Thyroid gland (tissue), 4 donors: ENCODE measurements at regions not wholly inside any gene's neighbourhood (a gene's known extent, or its start where the extent isn't known, plus 50 kb on each side); places are given as distances from the start of the nearest gene placed in this dataset.
"Not testable (repeated sequence)": the region's sequence is repeated elsewhere in the genome, so short reads cannot be mapped to it uniquely, and the experiment has no call there.

Experiments used
- POLR2A ChIP-seq, 2 donors: fragments of 450-650 bp; IDR thresholded peaks; one replicate each; pipeline ENCODE4 v1.6.1; 2017; ENCODE audit warnings: antibody characterized with exemption in 2 of 2, mild to moderate bottlenecking in 2 of 2, moderate library complexity in 1 of 2
- TF ChIP-seq, protein P1 (sequence below), 6 experiments: fragments of 200-600 bp in 3 of 6; fragments of 450-650 bp in 3 of 6; sonication (generic) in 3 of 6; IDR thresholded peaks; one replicate each; pipeline ENCODE4 v1.5.1; 2016 to 2019; ENCODE audit warnings: antibody characterized with exemption in 6 of 6, mild to moderate bottlenecking in 2 of 6, inconsistent platforms in 1 of 6, moderate library complexity in 1 of 6

DNA sequence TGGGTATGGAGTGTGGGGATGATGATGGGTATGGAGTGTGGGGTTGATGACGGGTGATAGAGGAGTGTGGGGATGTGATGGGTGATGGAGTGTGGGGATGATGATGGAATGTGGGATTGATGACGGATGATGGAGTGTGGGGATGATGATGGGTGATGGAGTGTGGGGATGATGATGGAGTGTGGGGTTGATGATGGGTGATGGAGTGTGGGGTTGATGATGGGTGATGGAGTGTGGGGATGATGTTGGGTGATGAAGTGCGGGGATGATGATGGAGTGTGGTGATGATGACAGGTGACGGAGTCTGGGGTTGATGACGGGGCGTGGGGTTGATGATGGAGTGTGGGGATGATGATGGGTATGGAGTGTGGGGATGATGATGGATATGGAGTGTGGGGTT, 99.7 kb downstream of the RTP5 start:
- TF ChIP-seq, protein P1, sequence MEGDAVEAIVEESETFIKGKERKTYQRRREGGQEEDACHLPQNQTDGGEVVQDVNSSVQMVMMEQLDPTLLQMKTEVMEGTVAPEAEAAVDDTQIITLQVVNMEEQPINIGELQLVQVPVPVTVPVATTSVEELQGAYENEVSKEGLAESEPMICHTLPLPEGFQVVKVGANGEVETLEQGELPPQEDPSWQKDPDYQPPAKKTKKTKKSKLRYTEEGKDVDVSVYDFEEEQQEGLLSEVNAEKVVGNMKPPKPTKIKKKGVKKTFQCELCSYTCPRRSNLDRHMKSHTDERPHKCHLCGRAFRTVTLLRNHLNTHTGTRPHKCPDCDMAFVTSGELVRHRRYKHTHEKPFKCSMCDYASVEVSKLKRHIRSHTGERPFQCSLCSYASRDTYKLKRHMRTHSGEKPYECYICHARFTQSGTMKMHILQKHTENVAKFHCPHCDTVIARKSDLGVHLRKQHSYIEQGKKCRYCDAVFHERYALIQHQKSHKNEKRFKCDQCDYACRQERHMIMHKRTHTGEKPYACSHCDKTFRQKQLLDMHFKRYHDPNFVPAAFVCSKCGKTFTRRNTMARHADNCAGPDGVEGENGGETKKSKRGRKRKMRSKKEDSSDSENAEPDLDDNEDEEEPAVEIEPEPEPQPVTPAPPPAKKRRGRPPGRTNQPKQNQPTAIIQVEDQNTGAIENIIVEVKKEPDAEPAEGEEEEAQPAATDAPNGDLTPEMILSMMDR (IDR thresholded peaks at IDR 0.05) = not testable (repeated sequence)
- not testable (repeated sequence) for TF ChIP-seq POLR2A (IDR thresholded peaks at IDR 0.05)
